ENCODE measurements at regions not wholly inside any gene's neighbourhood (a gene's known extent, or its start where the extent isn't known, plus 50 kb on each side); places are given as distances from the start of the nearest gene placed in this dataset.
"Not testable (repeated sequence)": the region's sequence is repeated elsewhere in the genome, so short reads cannot be mapped to it uniquely, and the experiment has no call there.

GRCh38 chr7:16369855-16370254 is 51.5 kb downstream of the CRPPA start:
- DNase-seq (ENCODE audit: low read depth in 1 of 2, low spot score in 1 of 2), result no peak

- not testable (repeated sequence) for DNase-seq (ENCODE audit: low read depth in 1 of 2, low spot score in 1 of 2)
These were observed 52.0 kb downstream of the CRPPA start for GRCh38 chr7:16369309-16369708.

- DNase-seq (ENCODE audit: low read depth in 1 of 2, low spot score in 1 of 2), result no peak
These were observed 52.5 kb downstream of the CRPPA start for GRCh38 chr7:16368885-16369284.

DNA sequence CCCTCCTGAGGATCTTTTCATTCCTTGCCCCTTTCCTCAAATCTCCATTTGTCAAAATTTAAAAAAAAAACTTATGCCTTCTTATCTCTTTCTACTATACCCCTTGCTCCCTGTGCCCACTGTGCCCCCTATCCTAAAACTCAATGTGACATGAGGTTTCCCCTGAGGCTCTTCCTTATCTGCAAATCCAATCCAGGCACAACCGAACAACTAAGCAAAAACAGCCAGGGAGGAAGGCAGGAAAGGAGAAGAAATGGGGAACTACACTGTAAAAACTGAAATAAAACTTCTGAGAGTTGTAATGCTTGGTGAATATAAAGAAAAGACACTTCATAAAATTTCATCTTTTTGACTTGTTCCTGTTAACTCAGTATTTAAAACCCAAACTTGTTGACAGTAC is 54.2 kb downstream of the CRPPA start:
- no peak for DNase-seq (ENCODE audit: low read depth in 1 of 2, low spot score in 1 of 2)

DNA sequence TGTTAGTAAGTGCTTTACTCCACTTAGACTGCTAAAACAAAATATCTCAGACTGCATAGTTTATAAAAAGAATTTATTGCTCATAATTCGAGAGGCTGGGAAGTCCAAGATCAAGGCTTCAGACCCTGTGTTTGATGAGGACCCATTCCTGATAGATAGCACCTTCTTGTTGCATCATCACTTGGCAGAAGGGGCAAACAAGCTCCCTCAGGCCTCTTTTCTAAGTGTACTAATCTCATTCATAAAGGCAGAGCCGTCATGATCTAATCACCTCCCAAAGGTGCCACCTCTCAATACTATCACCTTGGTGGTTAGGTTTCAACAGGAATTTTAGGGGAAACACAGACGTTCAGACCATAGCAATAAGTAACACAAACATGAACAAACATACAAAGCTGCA is 55.4 kb downstream of the CRPPA start:
- DNase-seq (ENCODE audit: low read depth in 1 of 2, low spot score in 1 of 2), result no peak

GRCh38 chr7:16365177-16365576 is 56.2 kb downstream of the CRPPA start:
- no peak for DNase-seq (ENCODE audit: low read depth in 1 of 2, low spot score in 1 of 2)

GRCh38 chr7:16359216-16359615 is 62.1 kb downstream of the CRPPA start:
- DNase-seq (ENCODE audit: low read depth in 1 of 2, low spot score in 1 of 2), result no peak

- no peak for DNase-seq (ENCODE audit: low read depth in 1 of 2, low spot score in 1 of 2)
These were observed 63.4 kb downstream of the CRPPA start for GRCh38 chr7:16357921-16358320.

GRCh38 chr7:16357474-16357873 is 63.9 kb downstream of the CRPPA start:
- DNase-seq (ENCODE audit: low read depth in 1 of 2, low spot score in 1 of 2), result no peak

GRCh38 chr7:16356301-16356958 is 64.9 kb downstream of the CRPPA start:
- no peak for DNase-seq (ENCODE audit: low read depth in 1 of 2, low spot score in 1 of 2)

- DNase-seq (ENCODE audit: low read depth in 1 of 2, low spot score in 1 of 2), result no peak
These were observed 66.8 kb downstream of the CRPPA start for GRCh38 chr7:16354573-16354972.

DNA sequence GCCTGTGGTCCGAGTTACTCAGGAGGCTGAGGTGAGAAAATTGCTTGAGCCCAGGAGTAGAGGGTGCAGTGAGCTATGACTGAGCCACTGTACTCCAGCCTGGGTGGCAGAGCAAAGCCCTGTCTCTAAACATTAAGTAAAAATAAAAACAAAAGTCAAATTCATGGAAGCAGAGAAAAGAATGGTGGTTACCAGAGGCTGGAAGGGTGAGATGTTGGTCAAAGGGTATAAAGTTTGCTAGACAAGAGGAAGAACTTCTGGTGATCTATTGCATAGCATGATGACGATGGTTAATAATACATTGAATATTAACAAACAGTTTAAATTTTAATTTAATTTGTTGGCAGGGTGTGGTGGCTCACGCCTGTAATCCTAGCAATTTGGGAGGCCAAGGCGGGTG is 68.1 kb downstream of the CRPPA start:
- no peak for DNase-seq (ENCODE audit: low read depth in 1 of 2, low spot score in 1 of 2)

GRCh38 chr7:16350634-16351033 is 70.7 kb downstream of the CRPPA start:
- DNase-seq (ENCODE audit: low read depth in 1 of 2, low spot score in 1 of 2), result no peak

GRCh38 chr7:16348251-16348650 is 73.1 kb downstream of the CRPPA start:
- no peak for DNase-seq (ENCODE audit: low read depth in 1 of 2, low spot score in 1 of 2)

DNA sequence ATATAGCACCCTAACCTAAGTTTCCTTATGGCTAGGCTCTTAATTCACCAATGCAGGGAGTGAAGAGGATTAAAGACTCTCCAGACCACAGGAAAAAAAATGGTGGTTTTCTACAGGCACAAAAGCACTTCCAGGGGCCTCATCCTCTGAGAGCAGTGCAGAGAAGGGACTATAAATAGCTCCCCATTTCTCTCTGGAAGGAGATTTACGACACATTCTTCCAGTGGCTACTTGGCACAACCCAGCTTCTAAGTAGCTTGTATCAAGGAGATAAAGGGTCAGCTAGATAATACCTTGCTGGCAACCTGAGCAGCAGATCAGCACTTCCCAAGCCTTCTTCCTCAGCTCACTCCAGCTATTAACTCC is 73.5 kb downstream of the CRPPA start:
- DNase-seq (ENCODE audit: low read depth in 1 of 2, low spot score in 1 of 2), result no peak

- DNase-seq (ENCODE audit: low read depth in 1 of 2, low spot score in 1 of 2), result no peak
These were observed 74.1 kb downstream of the CRPPA start for GRCh38 chr7:16347066-16347826.

- DNase-seq (ENCODE audit: low read depth in 1 of 2, low spot score in 1 of 2), result no peak
These were observed 75.1 kb downstream of the CRPPA start for GRCh38 chr7:16345979-16346958.

- no peak for DNase-seq (ENCODE audit: low read depth in 1 of 2, low spot score in 1 of 2)
These were observed 76.4 kb downstream of the CRPPA start for GRCh38 chr7:16344927-16345326.

- DNase-seq (ENCODE audit: low read depth in 1 of 2, low spot score in 1 of 2), result no peak
These were observed 77.7 kb downstream of the CRPPA start for GRCh38 chr7:16343612-16344011.

GRCh38 chr7:16338065-16338464 is 83.3 kb downstream of the CRPPA start:
- no peak for DNase-seq (ENCODE audit: low read depth in 1 of 2, low spot score in 1 of 2)

DNA sequence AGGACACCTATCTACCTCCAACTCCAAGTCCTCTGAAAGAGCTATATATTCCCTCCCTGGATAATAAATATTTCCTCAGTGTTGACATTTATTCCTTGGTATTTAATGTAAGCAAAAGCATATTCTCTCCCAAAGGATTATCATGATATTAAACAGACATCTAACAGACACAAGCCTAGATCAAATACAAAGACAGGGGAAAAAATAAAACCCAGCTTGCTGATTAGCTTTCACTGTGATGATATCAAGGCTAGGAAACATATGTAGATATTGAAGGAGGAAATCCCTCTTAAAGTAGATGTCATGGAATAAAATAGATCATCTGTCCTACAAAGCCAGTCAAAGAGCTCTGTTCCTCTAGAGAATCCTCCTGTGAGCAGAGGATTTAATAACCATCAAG is 95.2 kb downstream of the CRPPA start:
- DNase-seq (ENCODE audit: low read depth in 1 of 2, low spot score in 1 of 2), result no peak

- no peak for DNase-seq (ENCODE audit: low read depth in 1 of 2, low spot score in 1 of 2)
These were observed 98.0 kb downstream of the CRPPA start for GRCh38 chr7:16323313-16323712.

Measured in activated CD4-positive, alpha-beta T cell treated with anti-CD3 and anti-CD28 coated beads, Interleukin-2, amount 50 U/mL, for 24 hours (primary cell).